ENCODE measurements at regions not wholly inside any gene's neighbourhood (a gene's known extent, or its start where the extent isn't known, plus 50 kb on each side); places are given as distances from the start of the nearest gene placed in this dataset.

DNA sequence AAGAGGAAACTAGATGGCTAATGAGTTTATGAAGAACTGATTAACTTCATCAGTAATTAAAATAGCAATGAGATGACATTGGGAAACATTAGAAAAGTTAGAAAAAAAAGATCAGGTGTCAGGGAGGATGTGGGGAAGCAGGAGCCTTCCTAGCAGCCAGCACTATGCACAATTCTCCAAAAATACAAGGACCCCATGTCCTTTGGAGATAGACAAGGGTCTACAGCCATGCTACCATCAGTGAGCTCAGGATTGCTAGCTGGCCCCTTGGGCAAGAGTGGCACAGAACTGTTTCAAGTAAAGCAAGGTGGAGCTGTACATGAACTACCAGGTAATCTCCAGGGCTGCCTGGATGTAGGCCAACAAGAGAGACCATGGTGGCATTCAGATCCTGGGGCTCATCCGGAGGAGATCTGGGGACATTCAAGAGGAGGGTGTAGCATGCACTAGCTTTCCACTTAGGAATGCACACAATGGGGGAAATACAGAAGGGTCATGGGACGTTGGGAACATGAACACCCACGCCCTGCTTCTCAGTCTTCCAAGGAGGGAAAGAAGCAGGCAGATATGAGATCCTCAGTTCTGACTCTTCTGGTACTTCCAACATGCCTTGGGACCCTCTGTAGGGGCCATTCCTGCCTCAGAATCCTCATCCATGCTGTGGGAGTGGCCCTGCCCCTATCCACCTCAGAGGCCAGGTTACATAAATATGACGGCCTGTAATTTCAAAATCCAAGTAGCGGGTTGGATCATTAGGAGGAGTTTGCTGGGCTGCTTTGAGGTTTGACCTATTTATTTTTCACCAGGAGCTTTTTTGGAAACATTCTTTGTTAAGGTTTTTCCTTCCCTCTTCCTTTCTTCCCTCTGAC, 82.2 kb upstream of the HABP2 start:
- intact Hi-C loops (cut with DNase I; ENCODE audit: low total_unique reads) (no loop called here), in situ Hi-C loops (cut with MboI; ENCODE audit: low pct_ligation_motif_present in 1 of 4, low pct_unique_long_range_greater_than_20kb in 1 of 4, low sequenced_read_pairs in 3 of 4) (no loop called here)
- DNase-seq: no peak
- TF ChIP-seq POLR2AphosphoS5 (IDR thresholded peaks at IDR 0.05): no peak
- no peak for TF ChIP-seq POLR2A (IDR thresholded peaks at IDR 0.05)
- TF ChIP-seq, protein P1, sequence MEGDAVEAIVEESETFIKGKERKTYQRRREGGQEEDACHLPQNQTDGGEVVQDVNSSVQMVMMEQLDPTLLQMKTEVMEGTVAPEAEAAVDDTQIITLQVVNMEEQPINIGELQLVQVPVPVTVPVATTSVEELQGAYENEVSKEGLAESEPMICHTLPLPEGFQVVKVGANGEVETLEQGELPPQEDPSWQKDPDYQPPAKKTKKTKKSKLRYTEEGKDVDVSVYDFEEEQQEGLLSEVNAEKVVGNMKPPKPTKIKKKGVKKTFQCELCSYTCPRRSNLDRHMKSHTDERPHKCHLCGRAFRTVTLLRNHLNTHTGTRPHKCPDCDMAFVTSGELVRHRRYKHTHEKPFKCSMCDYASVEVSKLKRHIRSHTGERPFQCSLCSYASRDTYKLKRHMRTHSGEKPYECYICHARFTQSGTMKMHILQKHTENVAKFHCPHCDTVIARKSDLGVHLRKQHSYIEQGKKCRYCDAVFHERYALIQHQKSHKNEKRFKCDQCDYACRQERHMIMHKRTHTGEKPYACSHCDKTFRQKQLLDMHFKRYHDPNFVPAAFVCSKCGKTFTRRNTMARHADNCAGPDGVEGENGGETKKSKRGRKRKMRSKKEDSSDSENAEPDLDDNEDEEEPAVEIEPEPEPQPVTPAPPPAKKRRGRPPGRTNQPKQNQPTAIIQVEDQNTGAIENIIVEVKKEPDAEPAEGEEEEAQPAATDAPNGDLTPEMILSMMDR (IDR thresholded peaks at IDR 0.05): no peak
- TF ChIP-seq EP300 (IDR thresholded peaks at IDR 0.05; ENCODE audit: low read depth): no peak
- no peaks in the 10 kb centered on the region for H3K27me3 ChIP-seq
- 64 to 85% methylated on average over 3 to 5 of the region's 5 CpGs for WGBS, 2 donors (ENCODE audit: low coverage in 1 of 2)
- no peak overlapping the region for H3K4me3 ChIP-seq
- no peaks in the 10 kb centered on the region for H3K9me3 ChIP-seq
- peaks cover 0 to 11% (median 0%) of the 10 kb centered on the region in 4 donors for H3K4me1 ChIP-seq
- no peaks in the 10 kb centered on the region for H3K36me3 ChIP-seq
- no peak overlapping the region for H3K27ac ChIP-seq

DNA sequence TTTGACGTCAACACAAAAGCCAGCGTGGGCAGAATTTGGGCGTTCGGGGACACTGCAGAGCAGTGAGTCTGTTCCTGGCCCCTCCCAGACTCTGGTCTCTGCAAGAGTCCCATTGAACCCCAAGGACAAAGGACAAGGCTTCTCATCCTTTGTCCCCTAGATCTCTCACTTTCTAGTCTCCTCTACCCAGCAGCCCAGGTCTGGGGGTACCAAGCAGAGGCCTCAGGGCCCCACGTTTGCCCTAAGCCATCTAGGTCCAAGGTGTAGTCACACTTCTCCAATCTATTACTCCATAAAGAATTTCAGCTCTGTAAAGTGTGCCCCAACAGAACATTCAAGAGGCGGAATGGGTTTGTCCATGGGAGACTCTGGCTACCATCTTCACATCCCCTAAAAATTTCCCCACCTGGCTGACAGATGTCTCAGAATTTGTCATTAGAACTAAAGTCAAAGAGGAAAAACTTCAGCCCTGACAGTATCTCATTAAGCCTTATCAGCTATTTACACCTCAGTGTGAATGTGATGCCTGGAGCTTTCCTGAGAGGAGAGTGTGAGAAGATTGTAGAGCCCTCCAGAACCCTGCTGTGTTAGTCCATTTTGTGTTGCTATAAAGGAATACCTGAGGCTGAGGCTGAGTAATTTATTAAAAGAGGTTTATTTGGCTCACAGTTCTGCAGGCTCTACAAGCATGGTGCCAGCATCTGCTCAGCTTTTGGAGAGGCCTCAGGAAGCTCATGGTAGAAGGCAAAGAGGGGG, 81.4 kb upstream of the HABP2 start:
- no peak for DNase-seq
- H3K27me3 ChIP-seq: no peaks in the 10 kb centered on the region
- H3K4me1 ChIP-seq: peaks cover 0 to 11% (median 0%) of the 10 kb centered on the region in 4 donors
- intact Hi-C loops (cut with DNase I; ENCODE audit: low total_unique reads): no loop called here
- H3K36me3 ChIP-seq: no peaks in the 10 kb centered on the region
- TF ChIP-seq EP300 (IDR thresholded peaks at IDR 0.05; ENCODE audit: low read depth): no peak
- TF ChIP-seq POLR2A (IDR thresholded peaks at IDR 0.05): no peak
- TF ChIP-seq, protein P1 (IDR thresholded peaks at IDR 0.05): no peak
- no peak for TF ChIP-seq POLR2AphosphoS5 (IDR thresholded peaks at IDR 0.05)
- in situ Hi-C loops (cut with MboI; ENCODE audit: low pct_ligation_motif_present in 1 of 4, low pct_unique_long_range_greater_than_20kb in 1 of 4, low sequenced_read_pairs in 3 of 4): no loop called here
- H3K4me3 ChIP-seq: no peak overlapping the region
- WGBS, 2 donors (ENCODE audit: low coverage in 1 of 2): 91 to 98% methylated on average over 6 of the region's 6 CpGs
- no peak overlapping the region for H3K27ac ChIP-seq
- no peaks in the 10 kb centered on the region for H3K9me3 ChIP-seq

DNA sequence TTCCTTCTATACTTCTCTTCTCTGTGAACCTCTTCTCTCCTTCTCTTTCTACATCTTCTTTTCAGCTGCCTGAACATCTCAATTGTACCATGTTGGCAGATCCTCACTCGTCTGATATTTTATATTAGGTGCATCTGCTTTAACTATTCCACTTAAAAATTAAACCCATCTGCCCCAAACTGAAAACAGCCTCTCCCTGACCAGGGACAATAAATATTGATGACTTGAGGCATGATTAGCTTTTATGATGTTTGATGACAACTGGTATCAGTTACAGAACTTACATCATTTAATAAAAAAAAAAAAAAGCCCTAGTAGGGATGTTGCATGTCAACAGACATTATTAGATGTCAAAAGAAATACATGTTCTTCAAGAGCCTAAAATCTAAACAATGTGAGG, 79.8 kb upstream of the HABP2 start:
- DNase-seq: no peak
- no peak overlapping the region for H3K27ac ChIP-seq
- WGBS, 2 donors (ENCODE audit: low coverage in 1 of 2): 60 to 77% methylated on average over 1 of the region's 1 CpG
- H3K27me3 ChIP-seq: no peaks in the 10 kb centered on the region
- TF ChIP-seq, protein P1 (IDR thresholded peaks at IDR 0.05): no peak
- TF ChIP-seq POLR2AphosphoS5 (IDR thresholded peaks at IDR 0.05) (no peak), POLR2A (IDR thresholded peaks at IDR 0.05) (no peak), EP300 (IDR thresholded peaks at IDR 0.05; ENCODE audit: low read depth) (no peak)
- intact Hi-C loops (cut with DNase I; ENCODE audit: low total_unique reads) (no loop called here), in situ Hi-C loops (cut with MboI; ENCODE audit: low pct_ligation_motif_present in 1 of 4, low pct_unique_long_range_greater_than_20kb in 1 of 4, low sequenced_read_pairs in 3 of 4) (no loop called here)
- no peaks in the 10 kb centered on the region for H3K36me3 ChIP-seq
- H3K9me3 ChIP-seq: no peaks in the 10 kb centered on the region
- H3K4me3 ChIP-seq: no peak overlapping the region
- peaks cover 0 to 11% (median 0%) of the 10 kb centered on the region in 4 donors for H3K4me1 ChIP-seq

DNA sequence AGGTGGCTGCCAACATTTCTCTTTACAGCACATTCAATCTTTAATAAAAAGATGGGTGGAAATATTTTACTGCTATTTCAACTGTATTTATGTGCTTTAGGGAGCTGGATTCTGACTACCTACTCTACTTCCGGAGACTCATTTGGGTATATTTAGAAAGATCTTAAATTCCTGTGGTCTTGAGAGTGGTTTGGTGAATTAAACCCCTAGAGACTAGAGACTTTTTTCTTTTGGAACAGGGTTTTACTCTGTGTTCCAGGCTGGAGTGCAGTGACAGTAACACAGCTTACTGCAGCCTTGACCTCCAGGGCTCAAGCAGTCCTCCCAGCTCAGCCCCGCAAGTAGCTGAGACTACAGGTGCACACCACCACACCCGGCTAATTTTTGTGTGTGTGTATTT, 79.0 kb upstream of the HABP2 start:
- WGBS, 2 donors (ENCODE audit: low coverage in 1 of 2): 95 to 100% methylated on average over 1 to 3 of the region's 3 CpGs
- Histone ChIP-seq H3K27ac (no peak overlapping the region), H3K9me3 (peaks cover 0 to under 1% of the 10 kb centered on the region in 2 donors), H3K4me3 (no peak overlapping the region), H3K4me1 (peaks cover 0 to 11% (median 0%) of the 10 kb centered on the region in 4 donors), H3K36me3 (no peaks in the 10 kb centered on the region), H3K27me3 (no peaks in the 10 kb centered on the region)
- intact Hi-C loops (cut with DNase I; ENCODE audit: low total_unique reads): no loop called here
- TF ChIP-seq POLR2AphosphoS5 (IDR thresholded peaks at IDR 0.05) (no peak), EP300 (IDR thresholded peaks at IDR 0.05; ENCODE audit: low read depth) (no peak), POLR2A (IDR thresholded peaks at IDR 0.05) (no peak)
- TF ChIP-seq, protein P1 (IDR thresholded peaks at IDR 0.05): no peak
- no peak for DNase-seq
- in situ Hi-C loops (cut with MboI; ENCODE audit: low pct_ligation_motif_present in 1 of 4, low pct_unique_long_range_greater_than_20kb in 1 of 4, low sequenced_read_pairs in 3 of 4): no loop called here
